ENCODE measurements at regions not wholly inside any gene's neighbourhood (a gene's known extent, or its start where the extent isn't known, plus 50 kb on each side); places are given as distances from the start of the nearest gene placed in this dataset.

DNA sequence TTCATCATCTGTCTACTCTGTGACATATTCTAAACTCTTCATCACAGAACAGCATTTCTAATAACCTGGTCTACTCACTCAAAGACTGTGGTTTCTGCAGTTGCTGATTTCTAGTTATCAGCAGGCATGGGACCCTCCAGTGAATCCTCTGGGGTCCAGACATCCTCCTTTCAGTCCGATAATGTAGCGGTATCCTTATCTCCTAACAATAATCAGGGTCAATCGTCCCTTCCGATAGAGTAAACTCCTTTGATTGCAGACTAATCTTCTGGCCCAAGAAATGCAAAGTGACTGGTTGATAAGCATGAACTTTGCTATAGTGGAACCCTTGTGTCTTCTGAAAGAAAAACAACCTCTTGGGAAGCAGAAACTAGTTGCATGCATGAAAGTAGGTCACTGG, 1209.8 kb upstream of the CELF2 start:
- TF ChIP-seq CTCF (IDR thresholded peaks at IDR 0.05), result no peak
- no peak for TF ChIP-seq EZH2phosphoT487 (IDR thresholded peaks at IDR 0.05)

Measured in neural progenitor cell (in vitro differentiated cells).